K562 (cell line): ENCODE measurements at regions not wholly inside any gene's neighbourhood (a gene's known extent, or its start where the extent isn't known, plus 50 kb on each side); places are given as distances from the start of the nearest gene placed in this dataset.

Experiments used
- ATAC-seq: fragments of 200-7000 bp; cut with Tn5 transposase; 3 replicates; pipeline ENCODE4 v1.9.1; 2020; ENCODE audit warnings: moderate library complexity
- BruUV-seq: library from RNA; stranded (reverse); fragments of 400-500 nt; replicated peaks from 2 replicates; lab custom pipeline; 2021; lab: Mats Ljungman, UMichigan
- CTCF ChIA-PET: fragments of 300-600 bp; formaldehyde crosslinking; extraction: SDS; loops from one replicate; lab custom pipeline; 2021; ENCODE audit warnings: low intra/inter-chr PET ratio; lab: Yijun Ruan, JAX
- POLR2A ChIA-PET: fragments of 300-600, 350-650 bp; sonication (Branson Sonifier 250); formaldehyde crosslinking; extraction: SDS; loops from one replicate; lab custom pipeline; 2021; ENCODE audit warnings: antibody characterized with exemption, inconsistent platforms; lab: Yijun Ruan, JAX
- DNase-seq, 4 experiments: peaks; one replicate each; pipeline versions ENCODE4 v3.0.0 to v3.0.0-alpha.2; 2011 to 2018; ENCODE audit warnings: low spot score in 3 of 4, mixed read lengths in 3 of 4; ENCODE audit errors: extremely low read depth in 1 of 4
- FAIRE-seq: peaks from 2 replicates; lab custom pipeline; 2011; peaks lifted over from hg19 to GRCh38; lab: Jason Lieb, UNC
- H2AFZ ChIP-seq: 2 replicates; pipeline ENCODE4 v1.6.0; 2011; ENCODE audit warnings: low read depth, low read length, control low read depth, inconsistent platforms
- H3K27ac ChIP-seq: fragments of 200-600 bp; 3 replicates; pipeline ENCODE4 v1.8.0; 2011; ENCODE audit warnings: low read depth, mild to moderate bottlenecking, control low read depth, inconsistent platforms, low read length, moderate library complexity, mixed read lengths; ENCODE audit errors: extremely low read depth
- H3K27me3 ChIP-seq, 2 experiments: fragments of 300-600 bp in 1 of 2; 2 replicates in 1 of 2; 3 replicates in 1 of 2; pipeline versions ENCODE4 v1.6.0 to v1.8.0; 2011; ENCODE audit warnings: inconsistent platforms in 2 of 2, low read length in 2 of 2, mild to moderate bottlenecking in 1 of 2, mixed read lengths in 1 of 2, moderate library complexity in 1 of 2; ENCODE audit not compliant: control insufficient read depth in 2 of 2, insufficient read depth in 2 of 2
- H3K36me3 ChIP-seq: fragments of 300-600 bp; 3 replicates; pipeline ENCODE4 v1.8.0; 2011; ENCODE audit warnings: mild to moderate bottlenecking, low read length, inconsistent platforms; ENCODE audit not compliant: control insufficient read depth, insufficient read depth
- H3K4me1 ChIP-seq, 2 experiments: fragments of 200-600 bp in 1 of 2; replicated peaks in 1 of 2; 2 replicates in 1 of 2; 3 replicates in 1 of 2; pipeline versions ENCODE4 v1.5.1 to v1.8.0; 2011; ENCODE audit warnings: inconsistent platforms in 2 of 2, low read length in 2 of 2, mild to moderate bottlenecking in 1 of 2, mixed read lengths in 1 of 2, moderate library complexity in 1 of 2; ENCODE audit not compliant: control insufficient read depth in 2 of 2, insufficient read depth in 2 of 2
- H3K4me2 ChIP-seq: 2 replicates; pipeline ENCODE4 v1.6.1; 2011; ENCODE audit warnings: low read length, control low read depth, inconsistent platforms, mixed read lengths; ENCODE audit not compliant: insufficient read depth
- H3K4me3 ChIP-seq: fragments of 200-600 bp; sonication (generic), shearing (Covaris generic); 2 replicates; pipeline ENCODE4 v1.5.1; 2016; ENCODE audit warnings: control low read depth, inconsistent platforms
- H3K79me2 ChIP-seq: fragments of 200-600 bp; 3 replicates; pipeline ENCODE4 v1.8.0; 2011; ENCODE audit warnings: low read length, inconsistent platforms; ENCODE audit not compliant: control insufficient read depth, insufficient read depth
- H3K9ac ChIP-seq, 2 experiments: 2 replicates each; pipeline versions ENCODE4 v1.6.0 to v1.6.1; 2011; ENCODE audit warnings: low read depth in 2 of 2, low read length in 2 of 2, control low read depth in 1 of 2, inconsistent platforms in 1 of 2, mild to moderate bottlenecking in 1 of 2, mixed read lengths in 1 of 2; ENCODE audit not compliant: insufficient read depth in 1 of 2
- H3K9me1 ChIP-seq: one replicate; pipeline ENCODE4 v1.6.0; 2011; ENCODE audit warnings: inconsistent platforms, mild to moderate bottlenecking, low read length, moderate library complexity; ENCODE audit not compliant: control insufficient read depth, insufficient read depth
- H3K9me3 ChIP-seq: replicated peaks from 2 replicates; pipeline ENCODE4 v1.5.1; 2011; ENCODE audit warnings: low read depth, low read length, inconsistent platforms; ENCODE audit not compliant: control insufficient read depth, insufficient read depth
- H4K20me1 ChIP-seq: replicated peaks from 2 replicates; pipeline ENCODE4 v1.6.1; 2011; ENCODE audit warnings: low read length, inconsistent platforms, mixed read lengths; ENCODE audit not compliant: control insufficient read depth, insufficient read depth
- CHCHD3 ChIP-seq: fragments of 250-450 bp; sonication (Bioruptor Pico); IDR thresholded peaks from 2 replicates; pipeline ENCODE4 v2.1.2; 2022; ENCODE audit warnings: mild to moderate bottlenecking
- CREB3 ChIP-seq: fragments of 450-650 bp; conservative IDR thresholded peaks from 2 replicates; pipeline ENCODE4 v1.6.1; 2016; ENCODE audit warnings: missing genetic modification characterization, low read depth, mild to moderate bottlenecking, missing compliant biosample characterization, moderate library complexity
- HDGF ChIP-seq: fragments of 450-650 bp; IDR thresholded peaks from 2 replicates; pipeline ENCODE4 v1.6.1; 2016
- MBD1 ChIP-seq: fragments of 250-450 bp; sonication (Bioruptor Pico); IDR thresholded peaks from 2 replicates; pipeline ENCODE4 v1.8.0; 2022; ENCODE audit warnings: inconsistent platforms
- MTA3 ChIP-seq: fragments of 450-650 bp; formaldehyde crosslinking; IDR thresholded peaks from 2 replicates; pipeline ENCODE4 v1.6.1; 2017; ENCODE audit warnings: mild to moderate bottlenecking, borderline replicate concordance
- NR1H2 ChIP-seq: sonication (generic); formaldehyde crosslinking; IDR thresholded peaks from 2 replicates; pipeline ENCODE4 v1.4.0; 2020; ENCODE audit warnings: mild to moderate bottlenecking, missing genetic modification reagents
- PATZ1 ChIP-seq: fragments of 250-450 bp; sonication (Bioruptor Pico); IDR thresholded peaks from 2 replicates; pipeline ENCODE4 v1.5.0; 2020; ENCODE audit warnings: mild to moderate bottlenecking, borderline replicate concordance
- SETDB1 ChIP-seq: IDR thresholded peaks from one replicate; pipeline ENCODE4 v1.6.1; 2012; ENCODE audit warnings: low read length, control low read depth, inconsistent platforms
- SMC3 ChIP-seq: conservative IDR thresholded peaks from 2 replicates; pipeline ENCODE4 v1.6.1; 2011; ENCODE audit warnings: low read depth, low read length, improper control_type of control experiment; ENCODE audit not compliant: insufficient read depth
- ZNF316 ChIP-seq: fragments of 450-650 bp; IDR thresholded peaks from 2 replicates; pipeline ENCODE4 v1.6.1; 2016
- ZNF57 ChIP-seq: fragments of 450-650 bp; formaldehyde crosslinking; IDR thresholded peaks from 2 replicates; pipeline ENCODE4 v1.4.0; 2020; ENCODE audit warnings: mild to moderate bottlenecking, moderate library complexity
- WGBS: fragments of 100-300 bp; shearing (Covaris generic); methylation state at CpG from one replicate; pipeline ENCODE4 v1.1.6; 2016; ENCODE audit warnings: low coverage, mixed read lengths; ENCODE audit not compliant: insufficient coverage; ENCODE audit errors: missing lambda C conversion rate; 5-methylcytosine and 5-hydroxymethylcytosine counted together
- in situ Hi-C: fragments of 300-500 bp; cut with MboI; formaldehyde crosslinking; loops from 4 replicates; pipeline ENCODE4 v1.15.0; 2018; ENCODE audit warnings: inconsistent platforms, mixed read lengths
- intact Hi-C: fragments of 100-400 bp; cut with micrococcal nuclease; formaldehyde crosslinking; loops from 2 replicates; pipeline ENCODE4 v1.14.2; 2022

- in situ Hi-C loops (no loop called here), intact Hi-C loops (no loop called here)
- Histone ChIP-seq H4K20me1 (no peaks in the 10 kb centered on the region), H3K9me3 (no peaks in the 10 kb centered on the region), H3K27ac (no peak overlapping the region), H3K4me3 (no peak overlapping the region), H3K4me1 (0 out of 5 replicates have a peak, but pooled peaks cover 0 to 4% of the 10 kb centered on the region in 2 experiments), H3K36me3 (no peaks in the 10 kb centered on the region), H3K27me3 (no peaks in the 10 kb centered on the region), H3K4me2 (no peak overlapping the region), H3K79me2 (no peaks in the 10 kb centered on the region)
- no TSS peak for BruUV-seq
- POLR2A ChIA-PET, result interaction anchor here (1.1 kb wide), 1 partner anchor 11 kb away, joined by 3 read pairs; no protein-coding TSS in a partner anchor
- DNase-seq (no peak), FAIRE-seq (no peak)
- no peak for TF ChIP-seq NR1H2
- TF ChIP-seq, all 486 proteins: peak for 0
- no peak overlapping the region for H3K9ac ChIP-seq
- no peaks in the 10 kb centered on the region for H3K9me1 ChIP-seq
- whole genome bisulfite sequencing, result 15% methylated on average over 4 of the region's 4 CpGs
- ATAC-seq, result peak; percentile 34; the same call in 1 of the 3 replicates
- H2AFZ ChIP-seq, result peak overlapping the region; percentile 31; the same call in 1 of the 2 replicates
- CTCF ChIA-PET, result no interaction called here
Measured at GRCh38 chr1:185369786-185370185, 52.7 kb upstream of the IVNS1ABP start.

GRCh38 chr1:185368913-185369491 lies 52.0 kb upstream of the IVNS1ABP start:
- Histone ChIP-seq H3K9ac (no peak overlapping the region), H3K9me1 (no peaks in the 10 kb centered on the region), H2AFZ (0 out of 2 replicates have a peak overlapping the region, but pooled peaks have one; percentile 31), H3K4me3 (no peak overlapping the region), H3K79me2 (no peaks in the 10 kb centered on the region), H3K9me3 (no peaks in the 10 kb centered on the region), H4K20me1 (no peaks in the 10 kb centered on the region), H3K4me2 (no peak overlapping the region), H3K27ac (no peak overlapping the region), H3K36me3 (no peaks in the 10 kb centered on the region), H3K27me3 (no peaks in the 10 kb centered on the region), H3K4me1 (0 out of 5 replicates have a peak, but pooled peaks cover 0 to 4% of the 10 kb centered on the region in 2 experiments)
- ChIA-PET POLR2A (no interaction called here), CTCF (no interaction called here)
- intact Hi-C loops, result no loop called here
- DNase-seq (no peak), FAIRE-seq (no peak), ATAC-seq (no peak)
- in situ Hi-C loops, result no loop called here
- WGBS, result 10% methylated on average over 1 of the region's 1 CpG
- BruUV-seq, result no TSS peak
- TF ChIP-seq SMC3 (no peak), CHCHD3 (CRISPR knock-in tag) (no peak), CREB3 (tag) (no peak), MBD1 (CRISPR knock-in tag) (no peak), MTA3 (no peak), PATZ1 (CRISPR knock-in tag) (no peak), HDGF (no peak), ZNF57 (CRISPR knock-in tag) (no peak), SETDB1 (no peak), ZNF316 (no peak)
